Heart left ventricle (tissue), 13 donors: ENCODE measurements at regions not wholly inside any gene's neighbourhood (a gene's known extent, or its start where the extent isn't known, plus 50 kb on each side); places are given as distances from the start of the nearest gene placed in this dataset.
"Not testable (repeated sequence)": the region's sequence is repeated elsewhere in the genome, so short reads cannot be mapped to it uniquely, and the experiment has no call there.

ENCODE experiments used
- CTCF ChIP-seq, 12 donors: fragments of 200-600 bp; sonication (generic) in 4 of 12; IDR thresholded peaks; one replicate each; pipeline versions ENCODE4 v1.5.0 to v1.8.0; 2018 to 2022; ENCODE audit warnings: antibody characterized with exemption in 12 of 12, mild to moderate bottlenecking in 5 of 12
- POLR2A ChIP-seq, 2 donors: fragments of 450-650 bp; IDR thresholded peaks; one replicate each; pipeline ENCODE4 v1.6.1; 2017; ENCODE audit warnings: antibody characterized with exemption in 2 of 2, mild to moderate bottlenecking in 2 of 2, moderate library complexity in 2 of 2
- donor health status: ischemic (EF 13 %, LVEDD 7.1; RV severe dilation, severe dysfunction).
- donor health status: DM: no; HTN: yes; CAD: no.
- donor health status: DM: no; HTN: no; CAD: no.
- donor health status: ischemic (EF 25% LVEDD 6.9; RV normal size, moderate dysfunction).
- donor health status: ischemic (EF 25% LVEDD 5.7; RV mildly dilated, moderate dysfunction).
- donor health status: ischemic (EF 35%, LVEDD 5.7; RV mildly dilated, moderate dysfunction).
- donor health status: nonischemic (EF 11% LVEDD 7.7; RV severe dilation, severe dysfunction).
- donor health status: DM: yes; HTN: yes; CAD: no.
- donor health status: PGD.
- donor health status: ischemic (EF 29% LVEDD 5.4; RV normal size, mild dysfunction).
- donor health status: nonischemic (EF 23%, LVEDD 6.1; RV moderate dilation, normal function).

DNA sequence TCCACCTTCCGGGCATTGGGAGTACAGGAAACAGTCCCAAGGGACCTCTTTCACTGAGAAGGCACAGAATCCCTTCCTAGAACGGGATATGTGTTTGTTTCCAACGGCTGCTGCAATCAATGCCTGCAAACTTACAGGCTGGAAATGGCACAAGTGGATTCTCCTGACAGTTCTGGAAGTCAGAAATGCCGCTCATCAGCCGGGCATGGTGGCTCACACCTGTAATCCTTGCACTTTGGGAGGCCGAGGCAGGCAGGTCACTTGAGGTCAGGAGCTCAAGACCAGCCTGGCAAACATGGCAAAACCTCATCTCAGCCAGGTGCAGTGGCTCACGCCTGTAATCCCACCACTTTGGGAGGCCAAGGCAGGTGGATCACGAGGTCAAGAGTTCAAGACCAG is 97.0 kb upstream of the FGF3 start:
- not testable (repeated sequence) for TF ChIP-seq CTCF, POLR2A (IDR thresholded peaks at IDR 0.05)
